IMR-90 (cell line): ENCODE measurements at regions not wholly inside any gene's neighbourhood (a gene's known extent, or its start where the extent isn't known, plus 50 kb on each side); places are given as distances from the start of the nearest gene placed in this dataset.

Experiments
- CEBPB ChIP-seq: IDR thresholded peaks from 2 replicates; pipeline ENCODE4 v1.6.1; 2012; ENCODE audit warnings: low read depth, low read length, improper control_type of control experiment
- CHD1 ChIP-seq: IDR thresholded peaks from 2 replicates; pipeline ENCODE4 v1.6.1; 2012; ENCODE audit warnings: low read depth, low read length, improper control_type of control experiment
- CTCF ChIP-seq: conservative IDR thresholded peaks from 2 replicates; pipeline ENCODE4 v1.5.1; 2012; ENCODE audit warnings: mild to moderate bottlenecking, low read depth, low read length, improper control_type of control experiment
- ELK1 ChIP-seq: fragments of 150-350 bp; IDR thresholded peaks from 2 replicates; pipeline ENCODE4 v1.6.1; 2016; ENCODE audit warnings: low read depth, mild to moderate bottlenecking, low read length, moderate library complexity, borderline replicate concordance
- MAFK ChIP-seq: IDR thresholded peaks from 2 replicates; pipeline ENCODE4 v1.6.1; 2012; ENCODE audit warnings: low read depth, low read length, improper control_type of control experiment
- MAZ ChIP-seq: IDR thresholded peaks from 2 replicates; pipeline ENCODE4 v1.6.1; 2012; ENCODE audit warnings: low read depth, mild to moderate bottlenecking, low read length, improper control_type of control experiment, moderate library complexity, borderline replicate concordance
- MXI1 ChIP-seq: IDR thresholded peaks from 2 replicates; pipeline ENCODE4 v1.6.1; 2012; ENCODE audit warnings: low read depth, mild to moderate bottlenecking, low read length, moderate library complexity, borderline replicate concordance
- POLR2A ChIP-seq: IDR thresholded peaks from 2 replicates; pipeline ENCODE4 v1.6.1; 2012; ENCODE audit warnings: mild to moderate bottlenecking, low read depth, low read length
- RAD21 ChIP-seq: IDR thresholded peaks from 2 replicates; pipeline ENCODE4 v1.6.1; 2012; ENCODE audit warnings: low read length, improper control_type of control experiment
- RCOR1 ChIP-seq: IDR thresholded peaks from 2 replicates; pipeline ENCODE4 v1.6.1; 2012; ENCODE audit warnings: mild to moderate bottlenecking, low read length, improper control_type of control experiment; ENCODE audit not compliant: insufficient replicate concordance
- RFX5 ChIP-seq: IDR thresholded peaks from 2 replicates; pipeline ENCODE4 v1.8.0; 2012; ENCODE audit warnings: low read depth, mild to moderate bottlenecking, low read length, moderate library complexity
- SMC3 ChIP-seq: fragments of 150-350 bp; IDR thresholded peaks from 2 replicates; pipeline ENCODE4 v1.6.1; 2016; ENCODE audit warnings: low read depth, mild to moderate bottlenecking, antibody characterized with exemption, low read length, moderate library complexity
- USF2 ChIP-seq: fragments of 150-350 bp; IDR thresholded peaks from 2 replicates; pipeline ENCODE4 v1.6.1; 2017; ENCODE audit warnings: mild to moderate bottlenecking, antibody characterized with exemption, low read length, low read depth

GRCh38 chr5:68419081-68419636 lies 203.6 kb downstream of the PIK3R1 start:
- TF ChIP-seq CTCF (no peak), POLR2A (no peak), RCOR1 (no peak), MAZ (no peak), RAD21 (no peak), USF2 (no peak), RFX5 (no peak), MXI1 (no peak), CEBPB (no peak), ELK1 (no peak), CHD1 (no peak), SMC3 (no peak), MAFK (no peak)
